Kidney (tissue), 13 donors: ENCODE measurements at regions not wholly inside any gene's neighbourhood (a gene's known extent, or its start where the extent isn't known, plus 50 kb on each side); places are given as distances from the start of the nearest gene placed in this dataset.

Experiments used
- DNase-seq, 5 donors: peaks; one replicate each; pipeline ENCODE4 v3.0.0-alpha.2; 2013 to 2020
- FAIRE-seq: peaks from 2 replicates; lab custom pipeline; 2012; peaks lifted over from hg19 to GRCh38; lab: Jason Lieb, UNC
- H3K27ac ChIP-seq, 2 donors: one replicate each; pipeline ENCODE4 v1.7.0; 2013; ENCODE audit warnings: low read depth in 2 of 2, low read length in 2 of 2, inconsistent platforms in 1 of 2
- H3K27me3 ChIP-seq: one replicate; pipeline ENCODE4 v1.7.1; 2013; ENCODE audit warnings: low read length, inconsistent platforms; ENCODE audit not compliant: control insufficient read depth, insufficient read depth
- H3K36me3 ChIP-seq, 3 donors: one replicate each; pipeline versions ENCODE4 v1.7.0 to v1.7.1; 2013; ENCODE audit warnings: low read length in 3 of 3, control low read depth in 1 of 3, inconsistent platforms in 1 of 3; ENCODE audit not compliant: insufficient read depth in 3 of 3, control insufficient read depth in 2 of 3
- H3K4me1 ChIP-seq, 3 donors: one replicate each; pipeline versions ENCODE4 v1.7.0 to v1.7.1; 2013; ENCODE audit warnings: low read length in 3 of 3, inconsistent platforms in 1 of 3, low read depth in 1 of 3; ENCODE audit not compliant: control insufficient read depth in 2 of 3, insufficient read depth in 2 of 3
- H3K4me3 ChIP-seq, 3 donors: one replicate each; pipeline versions ENCODE4 v1.7.0 to v1.8.1; 2013; ENCODE audit warnings: low read length in 3 of 3, control low read depth in 1 of 3, inconsistent platforms in 1 of 3
- H3K9ac ChIP-seq, 3 donors: one replicate each; pipeline versions ENCODE4 v1.7.0 to v1.7.1; 2013; ENCODE audit warnings: low read length in 3 of 3, control low read depth in 1 of 3, inconsistent platforms in 1 of 3
- H3K9me3 ChIP-seq, 3 donors: one replicate each; pipeline versions ENCODE4 v1.7.0 to v1.7.1; 2013; ENCODE audit warnings: low read length in 3 of 3, control low read depth in 1 of 3, inconsistent platforms in 1 of 3; ENCODE audit not compliant: control insufficient read depth in 2 of 3, insufficient read depth in 1 of 3
- intact Hi-C: fragments of 100-400 bp; cut with DNase I; formaldehyde crosslinking; loops from one replicate; pipeline ENCODE4 v1.11.1; 2022
- TF ChIP-seq, protein P1 (sequence below): IDR thresholded peaks from 3 replicates; pipeline ENCODE4 v1.5.1; 2012; ENCODE audit warnings: mild to moderate bottlenecking, moderate library complexity, borderline replicate concordance; ENCODE audit not compliant: insufficient read depth; ENCODE audit errors: extremely low read depth
- donor health status: control.
- donor health status: control.
- donor health status: control.
- donor health status: control.
- donor health status: control.
- donor health status: DM: yes; HTN: yes; CAD: no.
- donor health status: Normal renal cell carcinoma (clear cell type).

DNA sequence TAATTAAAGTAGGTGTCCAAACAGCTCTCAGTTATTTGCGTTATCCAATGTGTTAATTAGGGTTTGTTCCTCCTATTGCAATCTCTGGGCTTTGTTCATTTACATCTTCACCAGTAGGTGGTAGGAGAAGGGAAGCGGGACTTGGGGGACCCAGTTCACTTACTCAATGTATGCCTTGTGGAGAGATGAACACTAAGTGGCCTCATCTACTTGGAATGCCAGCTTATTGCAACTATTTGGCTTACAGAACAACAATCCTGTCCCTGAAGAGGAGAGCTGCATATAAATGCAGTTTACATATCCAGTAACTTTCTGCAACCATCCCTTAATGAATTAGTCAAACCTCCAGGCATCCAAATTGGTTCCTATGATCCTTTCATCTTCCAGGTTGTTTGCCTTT lies 417.1 kb upstream of the CCDC196 start:
- H3K9ac ChIP-seq = no peak overlapping the region
- intact Hi-C loops = no loop called here
- DNase-seq (no peak), FAIRE-seq (no peak)
- TF ChIP-seq, protein P1, sequence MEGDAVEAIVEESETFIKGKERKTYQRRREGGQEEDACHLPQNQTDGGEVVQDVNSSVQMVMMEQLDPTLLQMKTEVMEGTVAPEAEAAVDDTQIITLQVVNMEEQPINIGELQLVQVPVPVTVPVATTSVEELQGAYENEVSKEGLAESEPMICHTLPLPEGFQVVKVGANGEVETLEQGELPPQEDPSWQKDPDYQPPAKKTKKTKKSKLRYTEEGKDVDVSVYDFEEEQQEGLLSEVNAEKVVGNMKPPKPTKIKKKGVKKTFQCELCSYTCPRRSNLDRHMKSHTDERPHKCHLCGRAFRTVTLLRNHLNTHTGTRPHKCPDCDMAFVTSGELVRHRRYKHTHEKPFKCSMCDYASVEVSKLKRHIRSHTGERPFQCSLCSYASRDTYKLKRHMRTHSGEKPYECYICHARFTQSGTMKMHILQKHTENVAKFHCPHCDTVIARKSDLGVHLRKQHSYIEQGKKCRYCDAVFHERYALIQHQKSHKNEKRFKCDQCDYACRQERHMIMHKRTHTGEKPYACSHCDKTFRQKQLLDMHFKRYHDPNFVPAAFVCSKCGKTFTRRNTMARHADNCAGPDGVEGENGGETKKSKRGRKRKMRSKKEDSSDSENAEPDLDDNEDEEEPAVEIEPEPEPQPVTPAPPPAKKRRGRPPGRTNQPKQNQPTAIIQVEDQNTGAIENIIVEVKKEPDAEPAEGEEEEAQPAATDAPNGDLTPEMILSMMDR = no peak
- H3K27me3 ChIP-seq = no peaks in the 10 kb centered on the region
- H3K36me3 ChIP-seq = no peaks in the 10 kb centered on the region
- H3K27ac ChIP-seq = no peak overlapping the region
- H3K9me3 ChIP-seq = no peaks in the 10 kb centered on the region
- no peak overlapping the region for H3K4me3 ChIP-seq
- H3K4me1 ChIP-seq = no peaks in the 10 kb centered on the region

DNA sequence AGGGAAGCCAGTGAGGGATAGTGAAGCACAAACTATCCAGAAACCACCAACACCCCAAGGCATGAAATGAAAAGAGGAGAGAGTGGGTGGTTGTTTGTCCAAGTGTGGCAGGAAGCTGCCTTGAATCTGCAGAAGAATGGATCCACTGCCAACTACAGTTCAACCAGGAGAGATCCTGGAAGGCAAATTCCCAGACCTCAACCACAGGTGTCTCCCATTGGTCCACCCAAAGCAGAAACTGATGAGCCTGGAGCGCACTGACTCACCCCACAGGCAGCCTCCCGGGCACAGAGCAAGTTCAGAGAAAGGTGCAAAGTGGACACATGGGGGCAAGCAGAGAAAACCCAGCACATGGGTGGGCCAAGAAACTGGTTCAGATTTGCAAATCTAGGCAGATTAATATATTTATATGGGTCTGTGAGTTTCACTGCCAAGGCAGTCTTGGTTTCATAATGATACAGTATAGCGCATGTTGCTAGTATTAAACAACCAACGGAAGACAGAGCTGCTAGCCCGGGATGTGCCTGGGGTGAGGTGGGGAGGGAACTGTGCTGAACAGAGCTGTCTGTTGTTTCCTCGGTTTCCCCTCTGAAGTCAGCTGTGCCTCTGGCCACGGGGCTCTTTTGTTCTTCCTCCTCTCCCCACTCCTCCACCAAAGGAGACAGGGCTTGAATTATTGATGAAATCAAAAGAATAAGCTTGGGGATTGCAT lies 416.2 kb upstream of the CCDC196 start:
- TF ChIP-seq, protein P1 = no peak
- Histone ChIP-seq H3K4me3 (no peak overlapping the region), H3K4me1 (no peaks in the 10 kb centered on the region), H3K9me3 (no peaks in the 10 kb centered on the region), H3K27me3 (no peaks in the 10 kb centered on the region), H3K27ac (no peak overlapping the region), H3K9ac (no peak overlapping the region), H3K36me3 (no peaks in the 10 kb centered on the region)
- no peak for DNase-seq
- intact Hi-C loops = no loop called here
- FAIRE-seq = no peak

DNA sequence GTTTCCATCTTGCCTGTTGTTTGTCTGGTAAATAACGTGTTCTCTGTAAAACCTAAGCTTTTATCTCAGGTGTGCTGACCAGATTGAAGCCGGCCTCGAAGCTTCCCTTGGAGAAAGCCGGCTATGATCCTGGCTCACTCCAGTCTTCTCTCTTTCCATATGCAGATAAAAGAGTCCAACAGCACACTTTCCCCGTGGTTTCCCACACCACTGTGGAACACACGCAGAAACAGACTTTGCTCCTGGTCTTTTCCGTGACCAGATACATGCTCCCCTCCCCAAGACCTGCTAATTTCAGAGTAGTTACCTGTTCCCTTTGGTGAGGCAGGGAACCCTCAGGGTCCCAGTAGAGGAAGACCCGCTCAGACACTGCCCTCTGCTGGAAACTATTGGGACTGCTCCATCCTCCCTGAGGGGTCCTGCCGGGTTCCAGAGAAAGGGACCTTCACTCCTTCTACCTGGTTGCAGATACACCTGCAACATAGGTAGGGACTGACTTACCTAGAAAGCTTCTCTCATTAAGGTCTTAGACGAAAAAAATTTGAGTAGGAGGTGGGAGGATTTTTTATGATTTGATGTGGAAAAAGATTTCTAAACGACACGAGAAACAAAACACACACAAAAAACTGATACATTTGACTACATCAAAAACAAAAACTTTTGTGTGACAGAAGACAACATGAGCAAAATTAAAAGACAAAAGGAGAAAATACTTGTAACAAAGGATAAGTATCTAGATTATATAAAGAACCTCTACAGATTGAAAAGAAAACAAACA lies 415.4 kb upstream of the CCDC196 start:
- no peaks in the 10 kb centered on the region for H3K4me1 ChIP-seq
- H3K36me3 ChIP-seq = no peaks in the 10 kb centered on the region
- TF ChIP-seq, protein P1 = peak; percentile 57
- no peaks in the 10 kb centered on the region for H3K27me3 ChIP-seq
- H3K9me3 ChIP-seq = no peaks in the 10 kb centered on the region
- FAIRE-seq = no peak
- no peak overlapping the region for H3K4me3 ChIP-seq
- H3K9ac ChIP-seq = no peak overlapping the region
- peak in 4 of 5 donors; percentile 63 to 74 (median 68) for DNase-seq
- intact Hi-C loops = no loop called here
- H3K27ac ChIP-seq = no peak overlapping the region
